Lung (tissue), 11 donors: ENCODE measurements at regions not wholly inside any gene's neighbourhood (a gene's known extent, or its start where the extent isn't known, plus 50 kb on each side); places are given as distances from the start of the nearest gene placed in this dataset.
"Not testable (repeated sequence)": the region's sequence is repeated elsewhere in the genome, so short reads cannot be mapped to it uniquely, and the experiment has no call there.

Experiments used
- ATAC-seq: fragments of 200-7000 bp; cut with Tn5 transposase; one replicate; pipeline ENCODE4 v1.9.1; 2020; ENCODE audit warnings: moderate number of reproducible peaks; ENCODE audit not compliant: insufficient read depth, low FRiP score
- DNase-seq, 3 donors: peaks; one replicate each; pipeline ENCODE4 v3.0.0-alpha.2; 2013 to 2017
- H3K27ac ChIP-seq, 2 donors: one replicate each; pipeline ENCODE4 v1.5.1; 2013; ENCODE audit warnings: mild to moderate bottlenecking in 2 of 2, moderate library complexity in 2 of 2, control low read depth in 1 of 2, inconsistent platforms in 1 of 2, low read depth in 1 of 2, low read length in 1 of 2
- H3K27me3 ChIP-seq, 3 donors: one replicate each; pipeline ENCODE4 v1.5.1; 2013; ENCODE audit warnings: low read length in 2 of 3; ENCODE audit not compliant: control insufficient read depth in 3 of 3, insufficient read depth in 3 of 3
- H3K36me3 ChIP-seq, 4 donors: one replicate each; pipeline ENCODE4 v1.5.1; 2013; ENCODE audit warnings: low read length in 4 of 4, mild to moderate bottlenecking in 1 of 4, moderate library complexity in 1 of 4; ENCODE audit not compliant: control insufficient read depth in 4 of 4, insufficient read depth in 4 of 4
- H3K4me1 ChIP-seq, 5 donors: one replicate each; pipeline ENCODE4 v1.5.1; 2013; ENCODE audit warnings: low read length in 5 of 5, mild to moderate bottlenecking in 2 of 5, moderate library complexity in 1 of 5; ENCODE audit not compliant: control insufficient read depth in 5 of 5, insufficient read depth in 5 of 5
- H3K4me3 ChIP-seq: one replicate; pipeline ENCODE4 v1.5.1; 2013; ENCODE audit warnings: mild to moderate bottlenecking, control low read depth, moderate library complexity
- H3K9ac ChIP-seq, 2 donors: one replicate each; pipeline ENCODE4 v1.5.1; 2013; ENCODE audit warnings: low read length in 2 of 2, control low read depth in 1 of 2; ENCODE audit not compliant: insufficient read depth in 1 of 2
- H3K9me3 ChIP-seq, 4 donors: one replicate each; pipeline ENCODE4 v1.5.1; 2013; ENCODE audit warnings: low read length in 3 of 4, mild to moderate bottlenecking in 1 of 4, moderate library complexity in 1 of 4; ENCODE audit not compliant: control insufficient read depth in 4 of 4, insufficient read depth in 3 of 4
- WGBS, 2 donors: extraction: QIAGEN DNeasy Blood & Tissue Kit; methylation state at CpG; one replicate each; pipeline ENCODE4 v1.1.7; 2013; 5-methylcytosine and 5-hydroxymethylcytosine counted together
- TF ChIP-seq, protein P1 (sequence below): IDR thresholded peaks from 2 replicates; pipeline ENCODE4 v1.5.1; 2012; ENCODE audit warnings: mild to moderate bottlenecking; ENCODE audit errors: control extremely low read depth, extremely low read depth
- donor health status: control.
- donor health status: control.
- donor health status: Bipolar disorder and iron deficiency.
- donor health status: healthy.
- donor health status: DM: yes; HTN: yes; CAD: no.

DNA sequence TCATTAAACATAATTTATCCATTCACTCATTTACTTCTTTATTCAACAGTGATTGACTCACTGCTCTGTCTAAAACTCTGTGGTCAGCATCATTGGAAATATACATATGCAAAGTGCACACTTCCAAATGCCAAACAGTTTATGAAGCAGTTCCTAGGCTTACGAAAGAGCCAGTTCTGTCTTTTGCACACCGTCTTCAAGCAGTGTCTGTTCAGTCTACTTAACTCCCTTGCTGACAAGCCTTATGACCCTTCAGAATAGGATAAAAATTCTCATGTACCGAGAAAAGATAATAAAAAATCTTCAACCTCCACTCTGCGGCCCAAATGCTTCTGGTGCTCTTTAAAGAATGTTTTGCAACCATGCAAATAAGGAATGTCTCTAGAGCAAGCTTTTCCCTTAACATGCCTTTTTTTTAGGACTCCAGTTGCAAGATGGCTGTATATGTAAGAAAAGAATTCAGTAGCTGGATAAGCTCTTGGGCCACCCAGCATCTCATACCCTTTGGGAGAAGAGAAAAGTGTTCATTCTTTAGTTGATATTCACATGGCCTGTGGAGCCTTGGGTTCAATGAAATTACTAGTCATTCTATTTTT is 1037.0 kb upstream of the SLIT2 start:
- Histone ChIP-seq H3K36me3 (no peaks in the 10 kb centered on the region), H3K27me3 (no peaks in the 10 kb centered on the region), H3K9me3 (no peaks in the 10 kb centered on the region), H3K9ac (no peak overlapping the region), H3K4me3 (no peak overlapping the region), H3K4me1 (no peaks in the 10 kb centered on the region), H3K27ac (no peak overlapping the region)
- DNase-seq (no peak), ATAC-seq (no peak)
- TF ChIP-seq, protein P1, sequence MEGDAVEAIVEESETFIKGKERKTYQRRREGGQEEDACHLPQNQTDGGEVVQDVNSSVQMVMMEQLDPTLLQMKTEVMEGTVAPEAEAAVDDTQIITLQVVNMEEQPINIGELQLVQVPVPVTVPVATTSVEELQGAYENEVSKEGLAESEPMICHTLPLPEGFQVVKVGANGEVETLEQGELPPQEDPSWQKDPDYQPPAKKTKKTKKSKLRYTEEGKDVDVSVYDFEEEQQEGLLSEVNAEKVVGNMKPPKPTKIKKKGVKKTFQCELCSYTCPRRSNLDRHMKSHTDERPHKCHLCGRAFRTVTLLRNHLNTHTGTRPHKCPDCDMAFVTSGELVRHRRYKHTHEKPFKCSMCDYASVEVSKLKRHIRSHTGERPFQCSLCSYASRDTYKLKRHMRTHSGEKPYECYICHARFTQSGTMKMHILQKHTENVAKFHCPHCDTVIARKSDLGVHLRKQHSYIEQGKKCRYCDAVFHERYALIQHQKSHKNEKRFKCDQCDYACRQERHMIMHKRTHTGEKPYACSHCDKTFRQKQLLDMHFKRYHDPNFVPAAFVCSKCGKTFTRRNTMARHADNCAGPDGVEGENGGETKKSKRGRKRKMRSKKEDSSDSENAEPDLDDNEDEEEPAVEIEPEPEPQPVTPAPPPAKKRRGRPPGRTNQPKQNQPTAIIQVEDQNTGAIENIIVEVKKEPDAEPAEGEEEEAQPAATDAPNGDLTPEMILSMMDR = no peak
- 69 to 75% methylated on average over 4 of the region's 4 CpGs for WGBS, 2 donors

DNA sequence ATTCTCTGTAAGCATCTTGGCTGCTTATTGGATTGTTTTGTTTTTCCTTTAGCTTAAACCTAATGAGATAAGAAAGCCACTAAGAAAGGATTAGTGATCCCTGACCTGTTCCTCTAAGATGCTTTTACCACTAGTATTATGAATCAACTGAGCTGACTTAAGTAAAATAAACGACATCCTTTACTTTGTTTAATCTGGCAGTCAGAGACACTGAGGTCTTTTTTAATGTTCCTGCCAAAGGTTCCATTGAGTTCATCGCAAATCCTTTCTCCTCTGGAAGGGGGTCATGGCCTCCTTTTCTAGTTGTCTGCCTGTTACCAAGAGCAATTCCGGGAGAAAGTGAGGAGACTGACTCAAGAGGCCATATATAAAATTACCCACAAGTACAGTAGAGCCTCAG is 1038.3 kb upstream of the SLIT2 start:
- no peak overlapping the region for H3K27ac ChIP-seq
- no peaks in the 10 kb centered on the region for H3K4me1 ChIP-seq
- no peaks in the 10 kb centered on the region for H3K9me3 ChIP-seq
- TF ChIP-seq, protein P1 = no peak
- no peaks in the 10 kb centered on the region for H3K27me3 ChIP-seq
- no peak overlapping the region for H3K4me3 ChIP-seq
- H3K36me3 ChIP-seq = no peaks in the 10 kb centered on the region
- peak in 1 of 3 donors; percentile 22 for DNase-seq
- no peak for ATAC-seq
- H3K9ac ChIP-seq = no peak overlapping the region
- WGBS, 2 donors = 36 to 60% methylated on average over 3 of the region's 3 CpGs

DNA sequence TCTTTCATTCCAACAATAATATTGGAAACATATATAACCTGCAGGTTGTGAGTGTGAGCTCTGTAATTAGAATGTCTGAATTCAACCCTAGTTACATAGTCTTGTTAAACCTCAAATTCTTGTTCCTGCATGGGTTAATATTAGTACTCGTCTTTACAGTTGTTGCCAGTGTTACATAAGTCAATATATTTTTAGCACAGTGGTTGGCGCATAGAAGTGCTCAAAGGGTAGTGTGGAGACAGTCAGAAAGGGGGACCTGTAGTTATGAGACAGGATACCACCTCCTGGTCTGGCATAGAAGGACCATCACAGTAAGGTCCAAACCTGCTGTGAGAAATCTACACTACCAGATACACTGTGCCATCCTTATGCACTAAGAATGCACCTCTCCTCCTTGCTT is 1045.9 kb upstream of the SLIT2 start:
- no peak for DNase-seq
- TF ChIP-seq, protein P1 = no peak

DNA sequence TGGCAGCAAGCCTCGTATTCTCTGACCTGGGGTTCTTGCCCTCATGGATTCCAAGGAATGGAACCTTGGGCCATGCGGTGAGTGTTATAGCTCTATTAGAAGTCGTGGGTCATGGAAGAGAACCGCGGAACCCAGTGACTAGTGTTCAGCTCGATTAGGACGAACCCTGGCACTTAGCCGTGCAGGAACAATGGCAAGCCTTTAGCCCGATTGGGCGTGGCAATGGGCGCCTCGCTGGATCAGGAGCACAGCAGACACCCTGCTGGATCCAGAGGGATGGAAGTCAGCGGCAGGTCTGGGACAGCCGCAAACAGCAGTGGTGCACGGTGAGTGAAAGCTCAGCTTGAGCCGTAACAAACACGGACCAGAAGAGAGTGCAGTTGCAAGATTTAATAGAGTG is 1053.9 kb upstream of the SLIT2 start:
- H3K27me3 ChIP-seq, DNase-seq, H3K36me3 ChIP-seq, H3K9me3 ChIP-seq, H3K27ac ChIP-seq, H3K9ac ChIP-seq, ATAC-seq, H3K4me3 ChIP-seq, H3K4me1 ChIP-seq: not testable (repeated sequence)
- WGBS, 2 donors = 92 to 93% methylated on average over 17 of the region's 17 CpGs

More for the DNA sequence above, 1045.9 kb upstream of the SLIT2 start:
- H3K4me1 ChIP-seq = no peaks in the 10 kb centered on the region
- no peaks in the 10 kb centered on the region for H3K27me3 ChIP-seq
- no peak overlapping the region for H3K4me3 ChIP-seq
- ATAC-seq = no peak
- H3K9me3 ChIP-seq = peaks cover 0 to 3% (median 0%) of the 10 kb centered on the region in 4 donors
- 66 to 74% methylated on average over 2 of the region's 2 CpGs for WGBS, 2 donors
- no peaks in the 10 kb centered on the region for H3K36me3 ChIP-seq
- no peak overlapping the region for H3K27ac ChIP-seq
- no peak overlapping the region for H3K9ac ChIP-seq
